Panc1 (cell line): ENCODE measurements at regions not wholly inside any gene's neighbourhood (a gene's known extent, or its start where the extent isn't known, plus 50 kb on each side); places are given as distances from the start of the nearest gene placed in this dataset.

Experiments used
- ATAC-seq: fragments of 200-7000 bp; cut with Tn5 transposase; 2 replicates; pipeline ENCODE4 v1.9.1; 2020; ENCODE audit warnings: mild to moderate bottlenecking, moderate library complexity
- BruUV-seq: library from RNA; stranded (reverse); fragments of 400-500 nt; replicated peaks from 2 replicates; lab custom pipeline; 2021; lab: Mats Ljungman, UMichigan
- CTCF ChIA-PET: fragments of 300-600 bp; sonication (Branson Sonifier 250); formaldehyde crosslinking; loops from one replicate; lab custom pipeline; 2022; ENCODE audit warnings: antibody characterized with exemption; lab: Charles Lee
- POLR2A ChIA-PET: fragments of 300-600 bp; sonication (Branson Sonifier 250); formaldehyde crosslinking; loops from one replicate; lab custom pipeline; 2022; ENCODE audit warnings: antibody characterized with exemption; lab: Charles Lee
- DNase-seq: peaks from one replicate; pipeline ENCODE4 v3.0.0-alpha.2; 2010; ENCODE audit warnings: low read depth, low spot score
- H3K27ac ChIP-seq: 2 replicates; pipeline ENCODE4 v1.5.1; 2011; ENCODE audit warnings: mild to moderate bottlenecking, low read length, inconsistent platforms
- H3K27me3 ChIP-seq: fragments of 200-500 bp; sonication (Bioruptor generic); 2 replicates; pipeline ENCODE4 v1.6.0; 2014; ENCODE audit warnings: low read length, inconsistent platforms; ENCODE audit not compliant: control insufficient read depth, insufficient read depth
- H3K36me3 ChIP-seq: fragments of 200-500 bp; sonication (Bioruptor generic); 2 replicates; pipeline ENCODE4 v1.5.1; 2014; ENCODE audit warnings: inconsistent platforms, mild to moderate bottlenecking, low read length, moderate library complexity; ENCODE audit not compliant: control insufficient read depth, insufficient read depth
- H3K4me1 ChIP-seq: 2 replicates; pipeline ENCODE4 v1.5.1; 2011; ENCODE audit warnings: inconsistent platforms, mild to moderate bottlenecking, low read length, moderate library complexity; ENCODE audit not compliant: control insufficient read depth, insufficient read depth
- H3K4me3 ChIP-seq, 2 experiments: 2 replicates each; pipeline ENCODE4 v1.5.1; 2011 to 2012; ENCODE audit warnings: low read depth in 2 of 2, low read length in 2 of 2, mild to moderate bottlenecking in 2 of 2, inconsistent platforms in 1 of 2, moderate library complexity in 1 of 2
- H3K9me3 ChIP-seq: fragments of 200-500 bp; sonication (Bioruptor generic); 2 replicates; pipeline ENCODE4 v1.5.1; 2014; ENCODE audit warnings: low read depth, mild to moderate bottlenecking, inconsistent platforms, low read length, moderate library complexity; ENCODE audit not compliant: control insufficient read depth, insufficient read depth
- POLR2AphosphoS5 ChIP-seq: IDR thresholded peaks from 2 replicates; pipeline ENCODE4 v1.6.1; 2012; ENCODE audit warnings: mild to moderate bottlenecking, low read depth, low read length, moderate library complexity
- SIN3A ChIP-seq: IDR thresholded peaks from 2 replicates; pipeline ENCODE4 v1.6.1; 2012; ENCODE audit warnings: low read depth, mild to moderate bottlenecking, low read length, moderate library complexity, borderline replicate concordance; ENCODE audit not compliant: insufficient read depth
- TCF7L2 ChIP-seq: IDR thresholded peaks from 2 replicates; pipeline ENCODE4 v1.6.1; 2011; ENCODE audit warnings: mild to moderate bottlenecking, low read depth, low read length, inconsistent platforms
- in situ Hi-C: cut with HindIII; loops from 2 replicates; pipeline ENCODE4 v1.10.0; 2016; ENCODE audit warnings: low sequenced_read_pairs, low pct_unique_long_range_greater_than_20kb
- intact Hi-C: fragments of 100-400 bp; cut with micrococcal nuclease; formaldehyde crosslinking; loops from one replicate; pipeline ENCODE4 v1.10.0; 2022; ENCODE audit not compliant: unreplicated experiment
- TF ChIP-seq, protein P1 (sequence below), 2 experiments: IDR thresholded peaks; 2 replicates each; pipeline ENCODE4 v1.6.1; 2011 to 2012; ENCODE audit warnings: low read depth in 2 of 2, control low read depth in 1 of 2, low read length in 1 of 2, mild to moderate bottlenecking in 1 of 2, moderate library complexity in 1 of 2; ENCODE audit not compliant: insufficient read depth in 1 of 2
- TF ChIP-seq, protein P2 (sequence below): fragments of 450-650 bp; IDR thresholded peaks from 2 replicates; pipeline ENCODE4 v1.5.1; 2017; ENCODE audit warnings: mild to moderate bottlenecking

DNA sequence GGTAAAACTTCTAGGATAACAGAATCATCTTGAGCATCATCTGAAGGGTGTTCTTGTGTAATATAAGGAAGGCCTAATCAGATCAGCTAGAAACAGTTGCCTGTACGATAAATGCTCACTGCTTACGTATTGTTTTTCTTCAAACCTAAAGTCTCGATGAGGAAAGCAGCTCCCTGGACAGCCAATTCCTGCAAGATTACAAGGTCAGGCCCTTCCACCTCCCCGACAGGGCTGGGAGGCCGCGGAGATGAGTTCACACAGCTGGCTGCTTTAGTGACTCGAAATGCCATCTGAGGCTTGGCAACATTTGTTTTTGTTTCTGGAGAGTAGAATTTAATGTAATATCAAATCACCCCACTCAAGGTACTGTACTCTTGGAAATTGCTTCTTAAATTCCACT, 95.1 kb upstream of the PFKP start:
- DNase-seq, result no peak
- Histone ChIP-seq H3K36me3 (no peaks in the 10 kb centered on the region), H3K27ac (no peak overlapping the region), H3K27me3 (no peaks in the 10 kb centered on the region), H3K4me3 (no peak overlapping the region), H3K4me1 (no peaks in the 10 kb centered on the region), H3K9me3 (no peaks in the 10 kb centered on the region)
- no TSS peak for BruUV-seq
- in situ Hi-C loops (no loop called here), intact Hi-C loops (no loop called here)
- ChIA-PET POLR2A (no interaction called here), CTCF (no interaction called here)
- TF ChIP-seq, protein P1, sequence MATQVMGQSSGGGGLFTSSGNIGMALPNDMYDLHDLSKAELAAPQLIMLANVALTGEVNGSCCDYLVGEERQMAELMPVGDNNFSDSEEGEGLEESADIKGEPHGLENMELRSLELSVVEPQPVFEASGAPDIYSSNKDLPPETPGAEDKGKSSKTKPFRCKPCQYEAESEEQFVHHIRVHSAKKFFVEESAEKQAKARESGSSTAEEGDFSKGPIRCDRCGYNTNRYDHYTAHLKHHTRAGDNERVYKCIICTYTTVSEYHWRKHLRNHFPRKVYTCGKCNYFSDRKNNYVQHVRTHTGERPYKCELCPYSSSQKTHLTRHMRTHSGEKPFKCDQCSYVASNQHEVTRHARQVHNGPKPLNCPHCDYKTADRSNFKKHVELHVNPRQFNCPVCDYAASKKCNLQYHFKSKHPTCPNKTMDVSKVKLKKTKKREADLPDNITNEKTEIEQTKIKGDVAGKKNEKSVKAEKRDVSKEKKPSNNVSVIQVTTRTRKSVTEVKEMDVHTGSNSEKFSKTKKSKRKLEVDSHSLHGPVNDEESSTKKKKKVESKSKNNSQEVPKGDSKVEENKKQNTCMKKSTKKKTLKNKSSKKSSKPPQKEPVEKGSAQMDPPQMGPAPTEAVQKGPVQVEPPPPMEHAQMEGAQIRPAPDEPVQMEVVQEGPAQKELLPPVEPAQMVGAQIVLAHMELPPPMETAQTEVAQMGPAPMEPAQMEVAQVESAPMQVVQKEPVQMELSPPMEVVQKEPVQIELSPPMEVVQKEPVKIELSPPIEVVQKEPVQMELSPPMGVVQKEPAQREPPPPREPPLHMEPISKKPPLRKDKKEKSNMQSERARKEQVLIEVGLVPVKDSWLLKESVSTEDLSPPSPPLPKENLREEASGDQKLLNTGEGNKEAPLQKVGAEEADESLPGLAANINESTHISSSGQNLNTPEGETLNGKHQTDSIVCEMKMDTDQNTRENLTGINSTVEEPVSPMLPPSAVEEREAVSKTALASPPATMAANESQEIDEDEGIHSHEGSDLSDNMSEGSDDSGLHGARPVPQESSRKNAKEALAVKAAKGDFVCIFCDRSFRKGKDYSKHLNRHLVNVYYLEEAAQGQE (IDR thresholded peaks at IDR 0.05; ENCODE audit: insufficient read depth in 1 of 2, low read depth in 2 of 2, low read length in 1 of 2), result no peak
- TF ChIP-seq TCF7L2 (no peak), SIN3A (no peak)
- TF ChIP-seq, protein P2, sequence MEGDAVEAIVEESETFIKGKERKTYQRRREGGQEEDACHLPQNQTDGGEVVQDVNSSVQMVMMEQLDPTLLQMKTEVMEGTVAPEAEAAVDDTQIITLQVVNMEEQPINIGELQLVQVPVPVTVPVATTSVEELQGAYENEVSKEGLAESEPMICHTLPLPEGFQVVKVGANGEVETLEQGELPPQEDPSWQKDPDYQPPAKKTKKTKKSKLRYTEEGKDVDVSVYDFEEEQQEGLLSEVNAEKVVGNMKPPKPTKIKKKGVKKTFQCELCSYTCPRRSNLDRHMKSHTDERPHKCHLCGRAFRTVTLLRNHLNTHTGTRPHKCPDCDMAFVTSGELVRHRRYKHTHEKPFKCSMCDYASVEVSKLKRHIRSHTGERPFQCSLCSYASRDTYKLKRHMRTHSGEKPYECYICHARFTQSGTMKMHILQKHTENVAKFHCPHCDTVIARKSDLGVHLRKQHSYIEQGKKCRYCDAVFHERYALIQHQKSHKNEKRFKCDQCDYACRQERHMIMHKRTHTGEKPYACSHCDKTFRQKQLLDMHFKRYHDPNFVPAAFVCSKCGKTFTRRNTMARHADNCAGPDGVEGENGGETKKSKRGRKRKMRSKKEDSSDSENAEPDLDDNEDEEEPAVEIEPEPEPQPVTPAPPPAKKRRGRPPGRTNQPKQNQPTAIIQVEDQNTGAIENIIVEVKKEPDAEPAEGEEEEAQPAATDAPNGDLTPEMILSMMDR, result no peak
- no peak for ATAC-seq

DNA sequence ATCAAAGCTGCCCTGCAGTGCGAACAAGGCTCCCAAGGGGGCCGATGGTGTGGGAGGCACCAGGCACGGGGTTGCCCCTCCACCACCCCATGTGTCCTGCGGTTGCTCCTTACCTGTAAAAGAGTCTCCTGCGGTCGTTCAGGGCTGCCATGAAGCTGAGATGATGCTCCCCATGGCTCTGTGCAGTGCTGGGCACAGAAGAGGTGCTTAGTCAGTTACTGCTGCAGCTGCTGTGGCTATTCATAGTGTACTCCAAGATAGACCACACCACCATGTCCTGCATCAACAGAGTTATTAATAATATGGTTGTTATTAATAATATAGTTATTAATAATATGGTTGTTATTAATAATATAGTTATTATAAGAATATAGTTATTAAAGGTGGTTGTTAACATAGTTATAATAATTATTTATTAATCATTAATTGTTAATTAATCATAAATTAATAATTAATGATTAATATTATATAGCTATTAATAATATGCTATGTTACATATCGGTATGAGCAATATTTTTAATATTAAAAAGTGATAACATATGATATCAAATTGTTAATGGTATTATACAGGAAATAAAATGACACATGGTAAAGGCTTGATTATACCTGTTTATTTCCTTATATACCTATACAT, 97.0 kb upstream of the PFKP start:
- TF ChIP-seq, protein P2, result no peak
- no peak for TF ChIP-seq POLR2AphosphoS5
- no peak for TF ChIP-seq SIN3A
- no peak for TF ChIP-seq TCF7L2
- TF ChIP-seq, protein P1 (IDR thresholded peaks at IDR 0.05; ENCODE audit: insufficient read depth in 1 of 2, low read depth in 2 of 2, low read length in 1 of 2), result no peak
- DNase-seq (no peak), ATAC-seq (no peak)
- in situ Hi-C loops, result no loop called here
- intact Hi-C loops, result no loop called here
- H3K36me3 ChIP-seq, result no peaks in the 10 kb centered on the region
- no TSS peak for BruUV-seq
- H3K27ac ChIP-seq, result no peak overlapping the region
- POLR2A ChIA-PET, result no interaction called here
- no peak overlapping the region for H3K4me3 ChIP-seq
- CTCF ChIA-PET, result interaction anchor here (0.6 kb wide), 1 partner anchor 74 kb away, joined by 4 read pairs; no protein-coding TSS in a partner anchor
- no peaks in the 10 kb centered on the region; the same call in 1 of the 2 replicates for H3K27me3 ChIP-seq
- no peaks in the 10 kb centered on the region for H3K9me3 ChIP-seq
- no peaks in the 10 kb centered on the region for H3K4me1 ChIP-seq
